ENCODE measurements at regions not wholly inside any gene's neighbourhood (a gene's known extent, or its start where the extent isn't known, plus 50 kb on each side); places are given as distances from the start of the nearest gene placed in this dataset.

DNA sequence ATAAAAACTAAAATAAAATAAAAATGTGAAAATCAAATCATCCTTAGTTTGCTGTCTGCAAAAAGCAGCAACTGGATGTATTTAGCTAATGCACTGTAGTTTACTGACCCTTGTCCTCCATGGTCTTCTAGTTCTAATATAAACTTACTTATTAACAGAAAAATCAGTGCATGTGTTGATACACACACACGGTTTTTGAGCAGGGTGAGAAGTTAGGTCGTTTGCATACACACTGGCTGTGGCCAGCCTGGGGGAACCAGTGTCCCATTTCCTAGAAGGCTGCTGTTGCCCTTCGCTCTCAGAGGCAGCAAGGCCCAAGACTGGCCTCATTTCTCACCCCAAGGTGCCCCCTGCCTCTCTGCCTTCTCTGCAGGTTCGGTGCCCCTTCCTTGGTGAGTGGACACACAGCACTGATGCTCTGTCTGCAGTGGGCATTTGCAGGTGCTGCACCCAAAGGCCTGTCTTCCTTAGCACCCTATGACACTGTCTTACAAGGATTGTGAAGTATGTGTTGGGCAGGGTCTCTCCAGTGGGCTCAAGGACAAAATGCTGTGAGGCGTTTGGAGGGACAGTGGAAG, 168.5 kb downstream of the SCP2D1 start:
- no peak overlapping the region for H3K27ac ChIP-seq (ENCODE audit: low read depth, low read length)
- ATAC-seq: no peak
- H3K79me2 ChIP-seq (ENCODE audit: insufficient read depth, low read length): no peaks in the 10 kb centered on the region
- no peaks in the 10 kb centered on the region for H4K20me1 ChIP-seq (ENCODE audit: insufficient read depth)
- H3K36me3 ChIP-seq (ENCODE audit: control insufficient read depth in 1 of 2, insufficient read depth in 2 of 2, low read length in 2 of 2): no peaks in the 10 kb centered on the region
- intact Hi-C loops (cut with micrococcal nuclease): no loop called here
- no peaks in the 10 kb centered on the region for H3K4me1 ChIP-seq (ENCODE audit: control insufficient read depth in 1 of 2, insufficient read depth in 2 of 2, low read length in 2 of 2)
- H3K9ac ChIP-seq (ENCODE audit: low read length): no peak overlapping the region
- no peak overlapping the region for H2AFZ ChIP-seq (ENCODE audit: low read depth, low read length, poor library complexity, severe bottlenecking)
- ChIA-PET RAD21 (ENCODE audit: low non-redundant PET in 1 of 2, low total read pairs in 2 of 2, uncharacterized antibody in 2 of 2, unreplicated experiment in 2 of 2) (no interaction called here), POLR2A (no interaction called here), CTCF (interaction anchor here (0.6 kb wide), 1 partner anchor 14 kb away, joined by 3 read pairs; no protein-coding TSS in a partner anchor)
- no peak for DNase-seq (ENCODE audit: low read depth, low spot score)
- H3K4me3 ChIP-seq (replicated peaks in 1 of 2; ENCODE audit: low read depth in 1 of 2, low read length in 2 of 2): no peak overlapping the region
- H3K4me2 ChIP-seq (ENCODE audit: low read length): no peak overlapping the region
- H3K27me3 ChIP-seq (ENCODE audit: insufficient read depth, low read length): peaks cover 4% of the 10 kb centered on the region; the same call in 1 of the 2 replicates
- H3K9me2 ChIP-seq (ENCODE audit: insufficient read depth): no peaks in the 10 kb centered on the region
- no peaks in the 10 kb centered on the region for H3K9me3 ChIP-seq (ENCODE audit: control insufficient read depth in 1 of 2, insufficient read depth in 1 of 2, low read depth in 1 of 2, low read length in 2 of 2)
- TF ChIP-seq, protein P1, sequence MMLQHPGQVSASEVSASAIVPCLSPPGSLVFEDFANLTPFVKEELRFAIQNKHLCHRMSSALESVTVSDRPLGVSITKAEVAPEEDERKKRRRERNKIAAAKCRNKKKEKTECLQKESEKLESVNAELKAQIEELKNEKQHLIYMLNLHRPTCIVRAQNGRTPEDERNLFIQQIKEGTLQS (IDR thresholded peaks at IDR 0.05): no peak
- TF ChIP-seq ELF1 (IDR thresholded peaks at IDR 0.05; ENCODE audit: borderline replicate concordance, low read depth): no peak
- TF ChIP-seq, protein P2, sequence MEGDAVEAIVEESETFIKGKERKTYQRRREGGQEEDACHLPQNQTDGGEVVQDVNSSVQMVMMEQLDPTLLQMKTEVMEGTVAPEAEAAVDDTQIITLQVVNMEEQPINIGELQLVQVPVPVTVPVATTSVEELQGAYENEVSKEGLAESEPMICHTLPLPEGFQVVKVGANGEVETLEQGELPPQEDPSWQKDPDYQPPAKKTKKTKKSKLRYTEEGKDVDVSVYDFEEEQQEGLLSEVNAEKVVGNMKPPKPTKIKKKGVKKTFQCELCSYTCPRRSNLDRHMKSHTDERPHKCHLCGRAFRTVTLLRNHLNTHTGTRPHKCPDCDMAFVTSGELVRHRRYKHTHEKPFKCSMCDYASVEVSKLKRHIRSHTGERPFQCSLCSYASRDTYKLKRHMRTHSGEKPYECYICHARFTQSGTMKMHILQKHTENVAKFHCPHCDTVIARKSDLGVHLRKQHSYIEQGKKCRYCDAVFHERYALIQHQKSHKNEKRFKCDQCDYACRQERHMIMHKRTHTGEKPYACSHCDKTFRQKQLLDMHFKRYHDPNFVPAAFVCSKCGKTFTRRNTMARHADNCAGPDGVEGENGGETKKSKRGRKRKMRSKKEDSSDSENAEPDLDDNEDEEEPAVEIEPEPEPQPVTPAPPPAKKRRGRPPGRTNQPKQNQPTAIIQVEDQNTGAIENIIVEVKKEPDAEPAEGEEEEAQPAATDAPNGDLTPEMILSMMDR (IDR thresholded peaks at IDR 0.05 in 2 of 3, conservative IDR thresholded peaks at IDR 0.05 in 1 of 3; ENCODE audit: borderline replicate concordance in 1 of 3, insufficient read depth in 1 of 3, low read depth in 2 of 3, low read length in 2 of 3): no peak
- TF ChIP-seq CEBPB (IDR thresholded peaks at IDR 0.05; ENCODE audit: low read depth): no peak
- no peak for TF ChIP-seq JUND (IDR thresholded peaks at IDR 0.05)
- TF ChIP-seq ZFX (IDR thresholded peaks at IDR 0.05): no peak
- no peak for TF ChIP-seq RAD21 (IDR thresholded peaks at IDR 0.05; ENCODE audit: low read depth)
- no peak for TF ChIP-seq SIN3A (IDR thresholded peaks at IDR 0.05; ENCODE audit: low read depth)
- TF ChIP-seq, protein P3, sequence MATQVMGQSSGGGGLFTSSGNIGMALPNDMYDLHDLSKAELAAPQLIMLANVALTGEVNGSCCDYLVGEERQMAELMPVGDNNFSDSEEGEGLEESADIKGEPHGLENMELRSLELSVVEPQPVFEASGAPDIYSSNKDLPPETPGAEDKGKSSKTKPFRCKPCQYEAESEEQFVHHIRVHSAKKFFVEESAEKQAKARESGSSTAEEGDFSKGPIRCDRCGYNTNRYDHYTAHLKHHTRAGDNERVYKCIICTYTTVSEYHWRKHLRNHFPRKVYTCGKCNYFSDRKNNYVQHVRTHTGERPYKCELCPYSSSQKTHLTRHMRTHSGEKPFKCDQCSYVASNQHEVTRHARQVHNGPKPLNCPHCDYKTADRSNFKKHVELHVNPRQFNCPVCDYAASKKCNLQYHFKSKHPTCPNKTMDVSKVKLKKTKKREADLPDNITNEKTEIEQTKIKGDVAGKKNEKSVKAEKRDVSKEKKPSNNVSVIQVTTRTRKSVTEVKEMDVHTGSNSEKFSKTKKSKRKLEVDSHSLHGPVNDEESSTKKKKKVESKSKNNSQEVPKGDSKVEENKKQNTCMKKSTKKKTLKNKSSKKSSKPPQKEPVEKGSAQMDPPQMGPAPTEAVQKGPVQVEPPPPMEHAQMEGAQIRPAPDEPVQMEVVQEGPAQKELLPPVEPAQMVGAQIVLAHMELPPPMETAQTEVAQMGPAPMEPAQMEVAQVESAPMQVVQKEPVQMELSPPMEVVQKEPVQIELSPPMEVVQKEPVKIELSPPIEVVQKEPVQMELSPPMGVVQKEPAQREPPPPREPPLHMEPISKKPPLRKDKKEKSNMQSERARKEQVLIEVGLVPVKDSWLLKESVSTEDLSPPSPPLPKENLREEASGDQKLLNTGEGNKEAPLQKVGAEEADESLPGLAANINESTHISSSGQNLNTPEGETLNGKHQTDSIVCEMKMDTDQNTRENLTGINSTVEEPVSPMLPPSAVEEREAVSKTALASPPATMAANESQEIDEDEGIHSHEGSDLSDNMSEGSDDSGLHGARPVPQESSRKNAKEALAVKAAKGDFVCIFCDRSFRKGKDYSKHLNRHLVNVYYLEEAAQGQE (IDR thresholded peaks at IDR 0.05; ENCODE audit: low read depth): no peak
- TF ChIP-seq CBX3 (IDR thresholded peaks at IDR 0.05; ENCODE audit: low read depth): no peak
- TF ChIP-seq POLR2AphosphoS5 (IDR thresholded peaks at IDR 0.05; ENCODE audit: low read depth, low read length): no peak
- no peak for TF ChIP-seq EZH2phosphoT487 (IDR thresholded peaks at IDR 0.05; ENCODE audit: borderline replicate concordance)
- no peak for TF ChIP-seq ZNF274 (IDR thresholded peaks at IDR 0.05; ENCODE audit: low read depth, low read length)
- TF ChIP-seq FOSL1 (IDR thresholded peaks at IDR 0.05; ENCODE audit: low read depth): no peak
- no TSS peak for BruUV-seq (replicated peaks)
